Posterior cingulate gyrus (tissue), 11 donors: ENCODE measurements at regions not wholly inside any gene's neighbourhood (a gene's known extent, or its start where the extent isn't known, plus 50 kb on each side); places are given as distances from the start of the nearest gene placed in this dataset.

Source experiments
- DNase-seq, 10 donors: peaks; one replicate each; pipeline versions ENCODE4 v3.0.0 to v3.0.0-alpha.2; 2020 to 2021; ENCODE audit warnings: mixed read lengths in 3 of 10
- intact Hi-C: fragments of 100-400 bp; cut with DNase I; formaldehyde crosslinking; loops from one replicate; pipeline ENCODE4 v1.15.1; 2023

- intact Hi-C loops, result no loop called here
- DNase-seq, result no peak
Measured at GRCh38 chr2:220240641-220241040, 613.2 kb downstream of the SLC4A3 start.

GRCh38 chr2:220241423-220241822 lies 614.0 kb downstream of the SLC4A3 start:
- DNase-seq, result no peak
- intact Hi-C loops, result no loop called here

- intact Hi-C loops, result no loop called here
- DNase-seq, result no peak
Measured at GRCh38 chr2:220243571-220243970, 616.1 kb downstream of the SLC4A3 start.

GRCh38 chr2:220246386-220246785 lies 619.0 kb downstream of the SLC4A3 start:
- intact Hi-C loops, result no loop called here
- DNase-seq, result no peak

GRCh38 chr2:220247588-220248350 lies 620.3 kb downstream of the SLC4A3 start:
- intact Hi-C loops, result no loop called here
- DNase-seq, result no peak

GRCh38 chr2:220259662-220260061 lies 632.2 kb downstream of the SLC4A3 start:
- no peak for DNase-seq
- intact Hi-C loops, result no loop called here

- intact Hi-C loops, result no loop called here
- DNase-seq, result no peak
Measured at GRCh38 chr2:220263300-220263699, 635.9 kb downstream of the SLC4A3 start.

GRCh38 chr2:220269367-220269766 lies 641.9 kb downstream of the SLC4A3 start:
- no peak for DNase-seq
- intact Hi-C loops, result no loop called here

- intact Hi-C loops, result no loop called here
- DNase-seq, result no peak
Measured at GRCh38 chr2:220270481-220271070, 643.1 kb downstream of the SLC4A3 start.

- DNase-seq, result no peak
- intact Hi-C loops, result no loop called here
Measured at GRCh38 chr2:220272656-220273055, 645.2 kb downstream of the SLC4A3 start.

- intact Hi-C loops, result no loop called here
- no peak for DNase-seq
Measured at GRCh38 chr2:220273082-220273481, 645.7 kb downstream of the SLC4A3 start.

- intact Hi-C loops, result no loop called here
- no peak for DNase-seq
Measured at GRCh38 chr2:220275454-220275853, 648.0 kb downstream of the SLC4A3 start.

- DNase-seq, result no peak
- intact Hi-C loops, result no loop called here
Measured at GRCh38 chr2:220276741-220277444, 649.5 kb downstream of the SLC4A3 start.

- DNase-seq, result no peak
- intact Hi-C loops, result no loop called here
Measured at GRCh38 chr2:220277445-220277975, 650.1 kb downstream of the SLC4A3 start.

GRCh38 chr2:220278022-220278421 lies 650.6 kb downstream of the SLC4A3 start:
- DNase-seq, result no peak
- intact Hi-C loops, result no loop called here

- DNase-seq, result no peak
Measured at GRCh38 chr2:220279372-220279771, 651.9 kb downstream of the SLC4A3 start.

GRCh38 chr2:220279840-220280239 lies 652.4 kb downstream of the SLC4A3 start:
- intact Hi-C loops, result no loop called here
- no peak for DNase-seq

More at GRCh38 chr2:220279372-220279771, 651.9 kb downstream of the SLC4A3 start:
- intact Hi-C loops, result no loop called here

- no peak for DNase-seq
- intact Hi-C loops, result no loop called here
Measured at GRCh38 chr2:220280736-220281135, 653.3 kb downstream of the SLC4A3 start.

- intact Hi-C loops, result no loop called here
- no peak for DNase-seq
Measured at GRCh38 chr2:220281771-220282170, 654.3 kb downstream of the SLC4A3 start.

- intact Hi-C loops, result no loop called here
Measured at GRCh38 chr2:220282236-220282635, 654.8 kb downstream of the SLC4A3 start.

GRCh38 chr2:220293966-220294365 lies 666.5 kb downstream of the SLC4A3 start:
- DNase-seq, result no peak
- intact Hi-C loops, result no loop called here

More at GRCh38 chr2:220282236-220282635, 654.8 kb downstream of the SLC4A3 start:
- DNase-seq, result no peak
